Fibroblast of lung (primary cell): ENCODE measurements at regions not wholly inside any gene's neighbourhood (a gene's known extent, or its start where the extent isn't known, plus 50 kb on each side); places are given as distances from the start of the nearest gene placed in this dataset.

Experiments used
- DNase-seq, 2 donors: peaks; one replicate each; pipeline versions ENCODE4 v3.0.0 to v3.0.0-alpha.2; 2010; ENCODE audit warnings: low read depth in 2 of 2
- H2AFZ ChIP-seq: 2 replicates; pipeline ENCODE4 v1.5.1; 2012; ENCODE audit warnings: low read length, control low read depth, inconsistent platforms
- H3K27ac ChIP-seq: 2 replicates; pipeline ENCODE4 v1.5.1; 2011; ENCODE audit warnings: low read length, control low read depth; ENCODE audit not compliant: insufficient read depth
- H3K27me3 ChIP-seq: 2 replicates; pipeline ENCODE4 v1.5.1; 2011; ENCODE audit warnings: mild to moderate bottlenecking, low read length; ENCODE audit not compliant: control insufficient read depth, insufficient read depth
- H3K36me3 ChIP-seq: 2 replicates; pipeline ENCODE4 v1.5.1; 2011; ENCODE audit warnings: low read length; ENCODE audit not compliant: control insufficient read depth, insufficient read depth
- H3K4me1 ChIP-seq: 2 replicates; pipeline ENCODE4 v1.5.1; 2011; ENCODE audit warnings: low read length; ENCODE audit not compliant: control insufficient read depth, insufficient read depth; ENCODE audit errors: extremely low read depth
- H3K4me2 ChIP-seq: 2 replicates; pipeline ENCODE4 v1.5.1; 2011; ENCODE audit warnings: low read length, control low read depth; ENCODE audit not compliant: insufficient read depth; ENCODE audit errors: extremely low read depth
- H3K4me3 ChIP-seq, 4 experiments: fragments of 200-600 bp in 1 of 4; sonication (generic) in 1 of 4; replicated peaks in 1 of 4; 2 replicates each; pipeline ENCODE4 v1.5.1; 2011 to 2016; ENCODE audit warnings: low read length in 4 of 4, low read depth in 3 of 4, mild to moderate bottlenecking in 3 of 4, control low read depth in 2 of 4, inconsistent platforms in 1 of 4, mixed read lengths in 1 of 4; ENCODE audit not compliant: insufficient read depth in 1 of 4; ENCODE audit errors: control extremely low read depth in 1 of 4
- H3K79me2 ChIP-seq: 2 replicates; pipeline ENCODE4 v1.5.1; 2012; ENCODE audit warnings: mild to moderate bottlenecking, low read length, inconsistent platforms; ENCODE audit not compliant: control insufficient read depth, insufficient read depth
- H3K9ac ChIP-seq: 2 replicates; pipeline ENCODE4 v1.5.1; 2011; ENCODE audit warnings: mild to moderate bottlenecking, low read length, control low read depth; ENCODE audit not compliant: insufficient read depth
- H3K9me3 ChIP-seq: 2 replicates; pipeline ENCODE4 v1.5.1; 2012; ENCODE audit warnings: low read depth, low read length; ENCODE audit not compliant: control insufficient read depth, insufficient read depth
- H4K20me1 ChIP-seq: 2 replicates; pipeline ENCODE4 v1.5.1; 2011; ENCODE audit warnings: low read length; ENCODE audit not compliant: control insufficient read depth, insufficient read depth; ENCODE audit errors: extremely low read depth
- EZH2 ChIP-seq: IDR thresholded peaks from 2 replicates; pipeline ENCODE4 v1.5.1; 2012; ENCODE audit warnings: low read length, control low read depth, mild to moderate bottlenecking; ENCODE audit errors: missing control alignments
- TF ChIP-seq, protein P1 (sequence below), 2 donors: IDR thresholded peaks in 1 of 2; conservative IDR thresholded peaks in 1 of 2; 1 replicate in 1 of 2; 2 replicates in 1 of 2; pipeline ENCODE4 v1.5.1; 2011 to 2012; ENCODE audit warnings: low read length in 2 of 2, control low read depth in 1 of 2, inconsistent platforms in 1 of 2, low read depth in 1 of 2, mild to moderate bottlenecking in 1 of 2

DNA sequence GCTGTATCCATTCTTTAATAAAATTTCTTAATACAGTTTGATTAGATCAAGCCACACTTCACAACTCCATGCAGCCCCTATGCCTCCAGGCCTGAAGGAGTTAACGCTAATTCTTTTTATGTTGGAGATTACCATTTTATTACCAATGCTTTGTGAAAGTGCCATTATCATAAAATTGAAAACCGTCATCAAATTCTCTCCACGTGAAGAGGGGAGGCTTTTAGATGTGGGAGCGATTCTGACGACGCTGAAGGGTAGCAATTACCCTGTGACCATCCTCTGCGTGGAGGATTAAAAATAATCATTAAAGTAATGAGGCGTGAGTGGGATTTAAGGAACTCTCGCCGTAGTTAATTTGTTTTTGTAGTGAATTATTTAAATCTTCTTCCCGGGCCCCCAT lies 278.8 kb downstream of the CRLF2 start:
- Histone ChIP-seq H2AFZ (no peak overlapping the region), H3K4me3 (no peak overlapping the region), H3K9ac (no peak overlapping the region), H3K27me3 (no peaks in the 10 kb centered on the region), H3K4me2 (no peak overlapping the region), H3K9me3 (no peaks in the 10 kb centered on the region), H3K27ac (no peak overlapping the region), H3K79me2 (no peaks in the 10 kb centered on the region), H3K4me1 (no peaks in the 10 kb centered on the region), H3K36me3 (no peaks in the 10 kb centered on the region), H4K20me1 (no peaks in the 10 kb centered on the region)
- TF ChIP-seq, protein P1, sequence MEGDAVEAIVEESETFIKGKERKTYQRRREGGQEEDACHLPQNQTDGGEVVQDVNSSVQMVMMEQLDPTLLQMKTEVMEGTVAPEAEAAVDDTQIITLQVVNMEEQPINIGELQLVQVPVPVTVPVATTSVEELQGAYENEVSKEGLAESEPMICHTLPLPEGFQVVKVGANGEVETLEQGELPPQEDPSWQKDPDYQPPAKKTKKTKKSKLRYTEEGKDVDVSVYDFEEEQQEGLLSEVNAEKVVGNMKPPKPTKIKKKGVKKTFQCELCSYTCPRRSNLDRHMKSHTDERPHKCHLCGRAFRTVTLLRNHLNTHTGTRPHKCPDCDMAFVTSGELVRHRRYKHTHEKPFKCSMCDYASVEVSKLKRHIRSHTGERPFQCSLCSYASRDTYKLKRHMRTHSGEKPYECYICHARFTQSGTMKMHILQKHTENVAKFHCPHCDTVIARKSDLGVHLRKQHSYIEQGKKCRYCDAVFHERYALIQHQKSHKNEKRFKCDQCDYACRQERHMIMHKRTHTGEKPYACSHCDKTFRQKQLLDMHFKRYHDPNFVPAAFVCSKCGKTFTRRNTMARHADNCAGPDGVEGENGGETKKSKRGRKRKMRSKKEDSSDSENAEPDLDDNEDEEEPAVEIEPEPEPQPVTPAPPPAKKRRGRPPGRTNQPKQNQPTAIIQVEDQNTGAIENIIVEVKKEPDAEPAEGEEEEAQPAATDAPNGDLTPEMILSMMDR (conservative IDR thresholded peaks at IDR 0.05 in 1 of 2, IDR thresholded peaks at IDR 0.05 in 1 of 2; ENCODE audit: low read depth in 1 of 2, low read length in 2 of 2): no peak
- no peak for TF ChIP-seq EZH2
- DNase-seq: no peak

DNA sequence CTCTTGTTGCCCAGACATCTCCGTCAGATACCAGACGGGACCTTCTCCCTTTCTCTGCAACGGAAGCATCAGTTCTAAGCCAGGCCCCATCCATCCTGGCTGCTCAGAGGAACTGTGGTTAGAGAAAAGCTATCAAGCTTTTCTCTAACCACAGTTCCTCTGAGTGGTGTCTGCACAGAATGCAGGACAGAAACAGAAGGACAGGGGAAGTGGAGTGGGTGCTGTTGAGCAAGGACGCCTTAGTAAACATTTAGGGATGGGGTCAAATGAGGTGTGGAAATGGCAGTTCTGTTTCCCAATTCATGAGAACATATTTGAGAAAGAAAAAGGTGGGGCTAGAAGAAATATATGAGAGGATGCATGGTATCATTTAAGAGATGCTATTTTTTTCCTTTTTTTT lies 283.8 kb downstream of the CRLF2 start:
- Histone ChIP-seq H3K4me1 (no peaks in the 10 kb centered on the region), H2AFZ (no peak overlapping the region), H3K4me2 (no peak overlapping the region), H3K27me3 (no peaks in the 10 kb centered on the region), H3K9me3 (no peaks in the 10 kb centered on the region), H3K79me2 (no peaks in the 10 kb centered on the region), H3K27ac (no peak overlapping the region), H3K36me3 (no peaks in the 10 kb centered on the region), H4K20me1 (no peaks in the 10 kb centered on the region), H3K9ac (no peak overlapping the region), H3K4me3 (no peak overlapping the region)
- TF ChIP-seq, protein P1 (conservative IDR thresholded peaks at IDR 0.05 in 1 of 2, IDR thresholded peaks at IDR 0.05 in 1 of 2; ENCODE audit: low read depth in 1 of 2, low read length in 2 of 2): no peak
- TF ChIP-seq EZH2: no peak
- no peak for DNase-seq

DNA sequence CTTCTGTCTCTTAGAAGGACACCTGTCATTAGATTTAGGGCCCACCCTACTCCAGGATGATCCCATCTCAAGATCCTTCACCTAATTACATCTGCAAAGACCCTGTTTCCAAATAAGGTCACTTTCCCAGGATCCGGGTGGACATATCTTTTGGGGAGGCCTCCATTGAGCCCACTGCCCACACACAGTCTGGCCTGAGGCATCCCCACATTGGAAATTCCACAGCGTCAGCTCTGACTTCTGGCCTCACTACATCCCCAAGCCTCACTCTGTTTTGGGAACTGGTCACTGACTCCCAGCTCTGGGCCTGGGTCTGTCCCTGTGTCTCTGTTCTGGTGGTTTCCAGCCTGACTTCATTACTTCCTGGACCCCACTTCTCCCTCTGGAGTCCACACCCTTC lies 285.5 kb downstream of the CRLF2 start:
- Histone ChIP-seq H3K9me3 (no peaks in the 10 kb centered on the region), H3K4me1 (no peaks in the 10 kb centered on the region), H3K4me2 (no peak overlapping the region), H3K79me2 (no peaks in the 10 kb centered on the region), H3K27ac (no peak overlapping the region), H3K36me3 (no peaks in the 10 kb centered on the region), H3K27me3 (no peaks in the 10 kb centered on the region), H4K20me1 (no peaks in the 10 kb centered on the region), H3K9ac (no peak overlapping the region), H2AFZ (no peak overlapping the region), H3K4me3 (no peak overlapping the region)
- TF ChIP-seq EZH2: no peak
- TF ChIP-seq, protein P1 (conservative IDR thresholded peaks at IDR 0.05 in 1 of 2, IDR thresholded peaks at IDR 0.05 in 1 of 2; ENCODE audit: low read depth in 1 of 2, low read length in 2 of 2): no peak
- DNase-seq: no peak
